ENCODE measurements at regions not wholly inside any gene's neighbourhood (a gene's known extent, or its start where the extent isn't known, plus 50 kb on each side); places are given as distances from the start of the nearest gene placed in this dataset.

GRCh38 chr11:23308041-23308440, 447.8 kb upstream of the CCDC179 start:
- no peak for TF ChIP-seq POLR2A (IDR thresholded peaks at IDR 0.05)
- no peak for TF ChIP-seq CTCF (IDR thresholded peaks at IDR 0.05)
- no peak for TF ChIP-seq POLR2AphosphoS5 (IDR thresholded peaks at IDR 0.05)
- TF ChIP-seq EP300 (IDR thresholded peaks at IDR 0.05) = no peak

Measured in stomach (tissue), 4 donors.